Epidermal melanocyte (primary cell): ENCODE measurements at regions not wholly inside any gene's neighbourhood (a gene's known extent, or its start where the extent isn't known, plus 50 kb on each side); places are given as distances from the start of the nearest gene placed in this dataset.

Source experiments
- DNase-seq: peaks from one replicate; pipeline ENCODE4 v3.0.0; 2011; ENCODE audit warnings: low spot score; ENCODE audit not compliant: insufficient read length

DNA sequence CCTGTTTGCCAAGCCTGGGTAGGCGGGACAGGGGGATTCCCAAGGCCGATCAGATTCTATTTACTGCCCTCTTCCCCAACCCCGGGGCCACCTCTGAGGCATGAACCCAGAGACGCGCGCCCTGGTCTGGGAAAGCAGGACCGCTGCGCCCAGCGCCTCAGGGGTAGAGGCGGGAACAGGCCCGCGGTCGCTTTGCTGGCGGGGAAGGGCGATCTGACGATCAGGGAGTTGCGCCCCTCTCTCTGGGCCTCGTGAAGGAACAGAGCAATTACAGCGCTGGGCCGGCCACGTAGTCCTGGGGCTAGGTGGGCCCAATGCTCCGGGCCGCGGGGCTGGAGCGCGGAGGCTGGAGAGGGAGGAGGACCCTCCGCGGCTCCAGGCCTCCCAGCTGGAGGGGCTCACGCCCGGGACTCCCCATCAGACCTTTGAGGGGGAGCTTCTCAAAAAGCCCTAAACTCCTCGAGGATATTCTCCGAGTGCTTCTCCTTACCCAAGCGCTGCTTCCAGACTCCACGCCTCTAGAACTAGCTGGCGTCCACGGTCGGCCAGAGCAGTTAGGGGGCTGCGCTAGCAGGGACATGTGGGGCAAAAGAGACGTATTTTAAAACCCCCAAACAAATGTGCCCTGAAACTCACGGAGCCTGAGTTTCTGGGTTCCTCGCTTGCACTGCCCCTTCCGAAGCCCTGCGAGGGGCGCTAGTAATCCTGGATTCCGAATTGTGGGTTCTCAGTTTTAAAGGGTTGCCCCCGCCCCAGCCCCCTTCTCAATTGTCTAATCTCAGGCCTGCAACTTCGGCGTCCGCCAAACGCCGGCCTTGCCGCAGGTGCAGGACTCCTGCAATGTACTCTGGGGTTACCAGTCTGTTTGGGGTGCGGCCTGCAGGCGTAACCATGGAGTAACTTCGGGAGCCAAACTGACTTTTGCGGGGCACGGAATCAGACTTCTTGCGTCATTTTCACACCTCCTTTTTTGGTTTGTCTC lies 57.6 kb downstream of the TMEM174 start:
- DNase-seq, result no peak

DNA sequence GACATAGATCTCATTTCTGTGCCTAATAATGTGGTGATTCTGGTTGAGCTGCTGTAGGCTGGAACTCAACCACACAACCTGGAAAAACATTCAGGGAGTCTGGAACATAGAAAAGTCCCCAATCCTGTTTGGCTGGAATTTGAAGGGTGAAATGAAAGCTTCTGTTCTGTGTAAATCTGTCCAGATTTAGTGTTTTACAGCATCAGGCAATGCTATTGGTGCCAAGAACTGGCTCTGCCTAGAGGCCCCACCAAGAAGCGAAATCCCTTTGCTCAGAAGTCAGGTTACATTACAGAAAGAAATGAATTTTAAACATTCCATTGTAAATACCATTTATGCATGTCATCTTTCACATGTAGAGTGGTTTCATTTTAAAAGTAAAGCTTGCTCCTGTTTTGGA lies 56.3 kb downstream of the TMEM174 start:
- no peak for DNase-seq

DNA sequence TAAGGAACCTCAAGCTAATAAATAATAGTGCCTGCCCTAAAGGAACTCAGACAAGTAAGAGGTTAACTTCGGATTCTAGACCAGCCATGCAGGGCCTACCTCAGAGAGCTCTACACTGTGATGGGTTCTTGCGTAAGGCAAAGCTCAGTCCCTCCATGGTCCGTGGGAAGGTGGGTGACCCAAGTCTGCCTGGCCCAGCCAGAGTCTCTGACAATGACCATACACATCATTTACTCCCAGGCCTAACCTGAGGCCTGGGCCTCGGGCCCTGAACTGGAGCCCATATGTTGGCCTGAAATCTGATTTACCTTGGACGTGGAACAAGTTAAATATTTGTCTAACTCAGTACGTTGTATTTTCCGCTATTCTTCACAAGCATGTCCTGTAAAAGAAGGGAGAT lies 55.1 kb downstream of the TMEM174 start:
- DNase-seq, result no peak
